ENCODE measurements at regions not wholly inside any gene's neighbourhood (a gene's known extent, or its start where the extent isn't known, plus 50 kb on each side); places are given as distances from the start of the nearest gene placed in this dataset.
A peak's percentile ranks its signal among the peaks of the same experiment; 100 is the strongest.

- H4K20me1 ChIP-seq (ENCODE audit: insufficient read depth): no peaks in the 10 kb centered on the region
- H3K27ac ChIP-seq (ENCODE audit: low read length): no peak overlapping the region
- H2AFZ ChIP-seq (ENCODE audit: low read depth, low read length): no peak overlapping the region
- H3K4me3 ChIP-seq (ENCODE audit: low read length): no peak overlapping the region
- TF ChIP-seq EZH2 (IDR thresholded peaks at IDR 0.05; ENCODE audit: borderline replicate concordance, insufficient read depth, low read length, poor library complexity, severe bottlenecking): no peak
- TF ChIP-seq CTCF (IDR thresholded peaks at IDR 0.05; ENCODE audit: poor library complexity, severe bottlenecking): no peak
- no peak for TF ChIP-seq SMC3 (conservative IDR thresholded peaks at IDR 0.05; ENCODE audit: poor library complexity)
- TF ChIP-seq POLR2AphosphoS5 (IDR thresholded peaks at IDR 0.05): no peak
- TF ChIP-seq TAF1 (IDR thresholded peaks at IDR 0.05; ENCODE audit: low read depth): no peak
- TF ChIP-seq MXI1 (conservative IDR thresholded peaks at IDR 0.05; ENCODE audit: poor library complexity, severe bottlenecking): no peak
- TF ChIP-seq EP300 (conservative IDR thresholded peaks at IDR 0.05; ENCODE audit: poor library complexity, severe bottlenecking): no peak
- no peak for TF ChIP-seq REST (IDR thresholded peaks at IDR 0.05; ENCODE audit: borderline replicate concordance)
- no peak for TF ChIP-seq RAD21 (conservative IDR thresholded peaks at IDR 0.05)
- no peak overlapping the region for H3K4me2 ChIP-seq (ENCODE audit: low read length)
- no peak overlapping the region for H3K9ac ChIP-seq (ENCODE audit: low read length)
- H3K79me2 ChIP-seq (replicated peaks; ENCODE audit: insufficient read depth, low read length): no peaks in the 10 kb centered on the region
- H3K9me3 ChIP-seq (ENCODE audit: low read length): no peaks in the 10 kb centered on the region
- no peaks in the 10 kb centered on the region for H3K27me3 ChIP-seq (ENCODE audit: insufficient read depth, low read depth, low read length)
- no peaks in the 10 kb centered on the region for H3F3A ChIP-seq (ENCODE audit: insufficient read depth, low read length, poor library complexity, severe bottlenecking)
- H3K36me3 ChIP-seq (ENCODE audit: insufficient read depth, low read length): no peaks in the 10 kb centered on the region
- H3K9me2 ChIP-seq (ENCODE audit: insufficient read depth, low read length): no peaks in the 10 kb centered on the region
Observed at GRCh38 chr5:103391659-103392058, 133.1 kb downstream of the MACIR start.

- Histone ChIP-seq H3K4me2 (ENCODE audit: low read length) (no peak overlapping the region), H3F3A (ENCODE audit: insufficient read depth, low read length, poor library complexity, severe bottlenecking) (no peaks in the 10 kb centered on the region), H3K79me2 (replicated peaks; ENCODE audit: insufficient read depth, low read length) (no peaks in the 10 kb centered on the region), H3K9ac (ENCODE audit: low read length) (no peak overlapping the region), H3K36me3 (ENCODE audit: insufficient read depth, low read length) (no peaks in the 10 kb centered on the region), H2AFZ (ENCODE audit: low read depth, low read length) (no peak overlapping the region), H3K9me2 (ENCODE audit: insufficient read depth, low read length) (no peaks in the 10 kb centered on the region), H4K20me1 (ENCODE audit: insufficient read depth) (no peaks in the 10 kb centered on the region), H3K27ac (ENCODE audit: low read length) (peak overlapping the region; percentile 21), H3K4me3 (ENCODE audit: low read length) (no peak overlapping the region), H3K9me3 (ENCODE audit: low read length) (no peaks in the 10 kb centered on the region), H3K27me3 (ENCODE audit: insufficient read depth, low read depth, low read length) (no peaks in the 10 kb centered on the region)
- TF ChIP-seq RAD21 (conservative IDR thresholded peaks at IDR 0.05) (no peak), CTCF (IDR thresholded peaks at IDR 0.05; ENCODE audit: poor library complexity, severe bottlenecking) (no peak), EP300 (conservative IDR thresholded peaks at IDR 0.05; ENCODE audit: poor library complexity, severe bottlenecking) (no peak), REST (IDR thresholded peaks at IDR 0.05; ENCODE audit: borderline replicate concordance) (no peak), EZH2 (IDR thresholded peaks at IDR 0.05; ENCODE audit: borderline replicate concordance, insufficient read depth, low read length, poor library complexity, severe bottlenecking) (no peak), SMC3 (conservative IDR thresholded peaks at IDR 0.05; ENCODE audit: poor library complexity) (no peak), POLR2AphosphoS5 (IDR thresholded peaks at IDR 0.05) (no peak), MXI1 (conservative IDR thresholded peaks at IDR 0.05; ENCODE audit: poor library complexity, severe bottlenecking) (no peak), TAF1 (IDR thresholded peaks at IDR 0.05; ENCODE audit: low read depth) (no peak)
Observed at GRCh38 chr5:103389846-103390245, 131.3 kb downstream of the MACIR start.
